DMS53 treated with DMSO at 0.1 percent for 48 hours (cell line): ENCODE measurements at regions not wholly inside any gene's neighbourhood (a gene's known extent, or its start where the extent isn't known, plus 50 kb on each side); places are given as distances from the start of the nearest gene placed in this dataset.

Source experiments
- DNase-seq: peaks from one replicate; lab custom pipeline; 2025; ENCODE audit not compliant: unreplicated experiment; lab: John Stamatoyannopoulos, UW

- DNase-seq: no peak
These were observed 123.2 kb upstream of the GOLGA8J start for GRCh38 chr15:29959384-29960137.

- no peak for DNase-seq
These were observed 130.0 kb upstream of the TJP1 start for GRCh38 chr15:29952225-29952624.

- no peak for DNase-seq
These were observed 123.8 kb upstream of the TJP1 start for GRCh38 chr15:29945943-29946596.

GRCh38 chr15:29944925-29945324 lies 122.7 kb upstream of the TJP1 start:
- DNase-seq: no peak

- DNase-seq: no peak
These were observed 120.3 kb upstream of the TJP1 start for GRCh38 chr15:29942548-29942947.

GRCh38 chr15:29942143-29942542 lies 119.9 kb upstream of the TJP1 start:
- no peak for DNase-seq

- no peak for DNase-seq
These were observed 117.1 kb upstream of the TJP1 start for GRCh38 chr15:29939404-29939803.

- DNase-seq: no peak
These were observed 116.4 kb upstream of the TJP1 start for GRCh38 chr15:29938361-29939335.

- no peak for DNase-seq
These were observed 115.7 kb upstream of the TJP1 start for GRCh38 chr15:29937956-29938355.

- DNase-seq: no peak
These were observed 114.2 kb upstream of the TJP1 start for GRCh38 chr15:29936353-29937049.

- no peak for DNase-seq
These were observed 113.2 kb upstream of the TJP1 start for GRCh38 chr15:29935296-29936004.

- DNase-seq: no peak
These were observed 112.0 kb upstream of the TJP1 start for GRCh38 chr15:29934251-29934650.

GRCh38 chr15:29933042-29933803 lies 111.0 kb upstream of the TJP1 start:
- DNase-seq: no peak

GRCh38 chr15:29926083-29926388 lies 103.8 kb upstream of the TJP1 start:
- no peak for DNase-seq

GRCh38 chr15:29925227-29926082 lies 103.2 kb upstream of the TJP1 start:
- peak; percentile 68 for DNase-seq

- DNase-seq: no peak
These were observed 102.5 kb upstream of the TJP1 start for GRCh38 chr15:29924750-29925149.

GRCh38 chr15:29922191-29922590 lies 99.9 kb upstream of the TJP1 start:
- no peak for DNase-seq

GRCh38 chr15:29921130-29921601 lies 98.9 kb upstream of the TJP1 start:
- DNase-seq: no peak

GRCh38 chr15:29920515-29920914 lies 98.2 kb upstream of the TJP1 start:
- DNase-seq: no peak
